Fibroblast of skin of scalp (primary cell): ENCODE measurements at regions not wholly inside any gene's neighbourhood (a gene's known extent, or its start where the extent isn't known, plus 50 kb on each side); places are given as distances from the start of the nearest gene placed in this dataset.

Experiments used
- DNase-seq: peaks from one replicate; pipeline ENCODE4 v3.0.0-alpha.2; 2013

GRCh38 chr7:441684-442421, 77.8 kb downstream of the PDGFA start:
- DNase-seq = no peak

- DNase-seq = no peak
These were observed 77.2 kb downstream of the PDGFA start for GRCh38 chr7:442457-442856.

DNA sequence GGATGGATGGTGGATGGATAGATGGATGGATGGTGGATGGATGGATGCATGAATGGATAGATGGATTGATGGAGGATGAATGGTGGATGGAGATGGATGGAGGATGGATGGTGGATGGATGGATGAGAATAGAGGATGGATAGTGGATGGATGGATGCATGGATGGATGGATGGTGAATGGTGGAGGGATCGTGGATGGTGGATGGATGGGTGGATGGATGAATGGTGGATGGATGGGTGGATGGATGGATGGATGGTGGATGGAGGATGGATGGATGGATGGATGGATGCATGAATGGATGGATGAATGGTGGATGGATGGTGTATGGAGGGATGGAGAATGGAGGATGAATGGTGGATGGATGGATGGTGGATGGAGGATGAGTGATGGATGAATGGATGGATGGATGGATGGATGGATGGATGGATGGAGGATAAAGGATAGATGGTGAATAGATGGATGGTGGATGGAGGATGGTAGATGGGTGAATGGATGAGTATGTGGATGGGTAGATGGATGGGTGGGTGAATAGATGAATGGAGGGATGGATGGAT, 76.3 kb downstream of the PDGFA start:
- DNase-seq = no peak

GRCh38 chr7:444606-445005, 75.0 kb downstream of the PDGFA start:
- no peak for DNase-seq

DNA sequence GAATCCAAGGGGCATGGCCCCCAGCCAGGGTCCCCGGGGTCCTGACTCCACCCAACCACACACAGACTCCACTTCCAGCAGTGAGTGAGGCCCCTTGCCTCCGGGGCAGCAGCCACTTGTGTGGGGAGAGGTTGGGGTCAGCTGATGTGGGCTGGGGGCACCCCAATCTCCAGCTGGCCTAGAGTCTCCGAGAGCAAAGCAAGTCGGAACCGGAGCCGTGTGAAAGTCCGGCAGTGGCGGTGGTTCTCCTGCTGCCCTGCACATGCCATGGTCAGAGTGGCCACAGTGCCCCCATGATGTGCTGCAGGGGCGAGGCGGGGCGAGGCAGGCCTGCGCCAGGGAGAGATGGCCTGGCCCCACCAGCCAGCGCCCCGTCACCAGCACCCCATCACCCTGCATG, 74.6 kb downstream of the PDGFA start:
- no peak for DNase-seq

GRCh38 chr7:445563-446288, 73.9 kb downstream of the PDGFA start:
- no peak for DNase-seq

DNA sequence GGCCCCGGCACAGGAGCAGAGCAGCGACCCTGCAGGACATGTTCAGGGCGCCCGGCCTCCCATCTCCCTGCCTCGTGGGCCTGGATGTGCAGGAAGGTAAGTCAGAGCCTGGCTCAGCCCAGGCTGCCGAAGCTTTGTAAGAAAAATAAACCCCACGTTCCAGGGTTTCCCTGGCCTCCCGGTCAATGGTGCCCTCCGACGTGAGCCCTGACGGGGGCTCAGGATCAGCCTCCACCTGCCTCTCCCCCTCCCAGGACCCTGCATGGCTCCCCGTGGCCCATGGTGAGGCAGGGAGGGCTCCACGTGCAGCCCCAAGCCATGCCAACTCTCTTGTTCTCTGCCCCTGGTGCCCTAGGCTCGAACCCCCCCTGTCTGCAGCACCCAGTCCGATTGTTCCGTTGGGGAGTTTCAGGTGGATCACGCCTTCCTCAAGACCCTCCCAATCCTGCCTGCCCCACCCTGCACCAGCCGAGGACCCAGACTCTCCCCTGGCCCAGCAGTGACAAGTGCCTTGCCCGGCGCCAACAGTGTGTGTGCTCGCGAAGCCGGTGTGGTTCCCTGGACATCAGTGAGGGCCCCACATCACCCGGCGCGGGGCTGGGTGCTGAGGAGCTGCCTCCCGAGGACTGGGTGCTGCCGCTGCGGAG, 73.2 kb downstream of the PDGFA start:
- DNase-seq = no peak
